Activated gamma-delta T cell treated with Interleukin-2 at 50 U/mL for 16 hours (primary cell): ENCODE measurements at regions not wholly inside any gene's neighbourhood (a gene's known extent, or its start where the extent isn't known, plus 50 kb on each side); places are given as distances from the start of the nearest gene placed in this dataset.

Experiments
- DNase-seq: peaks from one replicate; pipeline ENCODE4 v3.0.0-alpha.2; 2020

GRCh38 chr22:46067159-46068111 is 82.9 kb upstream of the PPARA start:
- DNase-seq, result no peak

- no peak for DNase-seq
Measured at GRCh38 chr22:46068181-46068592, 82.1 kb upstream of the PPARA start.

DNA sequence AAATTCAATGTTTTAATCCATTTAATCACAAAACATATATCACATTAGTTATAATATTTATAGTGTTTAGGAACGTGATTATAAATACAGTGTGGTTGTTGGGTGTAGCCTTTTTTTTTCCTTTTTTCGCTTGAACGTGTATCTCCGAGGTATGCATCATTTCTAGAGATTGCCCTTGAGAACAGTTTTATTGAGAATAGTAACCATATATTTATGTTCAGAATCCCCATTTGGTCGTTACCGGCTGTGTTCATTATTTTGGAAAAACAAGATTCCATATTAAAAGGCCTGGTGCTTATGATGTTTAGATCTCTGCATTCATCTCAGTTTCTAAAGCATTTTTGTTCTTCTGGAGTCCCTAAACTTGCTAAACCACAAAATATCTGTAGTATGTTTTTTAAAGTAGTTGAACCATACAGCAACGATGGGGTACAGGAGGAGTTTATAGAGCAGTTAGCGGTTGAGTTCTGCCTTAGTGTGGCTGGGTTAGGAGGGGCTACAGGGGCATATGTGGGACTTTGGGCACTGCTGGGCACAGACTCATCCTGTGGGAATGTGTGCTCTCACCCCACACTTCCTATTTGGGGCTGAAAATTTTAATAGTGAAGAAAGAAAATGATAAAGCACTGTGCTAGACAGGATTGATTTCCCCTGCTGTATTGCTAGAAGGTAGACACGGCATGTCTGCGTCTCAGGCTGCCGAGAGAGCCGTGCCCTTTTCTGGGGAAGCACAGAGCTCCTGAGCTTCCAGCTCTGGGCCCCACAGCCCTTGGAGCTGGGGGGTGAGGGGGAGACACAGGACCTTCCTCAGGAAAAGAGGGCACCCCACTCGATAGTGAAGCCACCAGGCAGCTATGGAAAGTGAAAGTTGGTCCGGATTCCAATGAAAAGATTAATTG is 81.5 kb upstream of the PPARA start:
- no peak for DNase-seq

DNA sequence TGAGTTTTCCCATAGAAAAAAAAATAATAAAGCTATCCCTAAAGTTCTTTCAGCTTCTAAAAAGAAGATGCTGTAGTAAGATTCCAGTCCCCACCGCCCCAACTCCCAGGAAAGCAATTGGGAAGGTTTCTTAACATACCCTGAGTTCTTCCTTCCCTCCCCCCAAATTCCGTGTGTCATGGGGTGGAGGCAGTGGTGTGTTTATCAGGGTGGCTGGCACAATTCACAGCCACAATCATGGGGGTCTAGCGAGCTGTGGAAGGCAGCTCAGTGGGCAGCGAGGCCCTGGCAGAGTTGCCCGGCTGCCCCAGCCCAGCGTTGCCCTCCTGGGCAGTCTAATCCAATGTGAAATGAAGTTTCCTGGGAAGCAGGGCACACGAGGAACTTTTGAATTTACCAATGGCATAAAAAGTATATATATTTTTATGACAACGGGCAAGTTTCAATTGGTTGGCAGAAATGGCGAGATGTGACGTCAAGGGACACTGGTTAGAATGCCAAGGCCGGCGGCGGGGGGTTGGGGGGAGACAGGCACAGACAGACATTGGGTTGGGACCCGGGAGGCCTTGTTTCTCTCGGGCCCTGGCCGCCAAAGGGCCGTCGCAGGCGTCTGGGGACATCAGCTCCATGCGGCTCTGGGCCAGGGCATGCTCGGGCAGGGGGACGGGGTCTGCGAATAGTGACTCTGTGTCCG is 80.7 kb upstream of the PPARA start:
- DNase-seq, result no peak

DNA sequence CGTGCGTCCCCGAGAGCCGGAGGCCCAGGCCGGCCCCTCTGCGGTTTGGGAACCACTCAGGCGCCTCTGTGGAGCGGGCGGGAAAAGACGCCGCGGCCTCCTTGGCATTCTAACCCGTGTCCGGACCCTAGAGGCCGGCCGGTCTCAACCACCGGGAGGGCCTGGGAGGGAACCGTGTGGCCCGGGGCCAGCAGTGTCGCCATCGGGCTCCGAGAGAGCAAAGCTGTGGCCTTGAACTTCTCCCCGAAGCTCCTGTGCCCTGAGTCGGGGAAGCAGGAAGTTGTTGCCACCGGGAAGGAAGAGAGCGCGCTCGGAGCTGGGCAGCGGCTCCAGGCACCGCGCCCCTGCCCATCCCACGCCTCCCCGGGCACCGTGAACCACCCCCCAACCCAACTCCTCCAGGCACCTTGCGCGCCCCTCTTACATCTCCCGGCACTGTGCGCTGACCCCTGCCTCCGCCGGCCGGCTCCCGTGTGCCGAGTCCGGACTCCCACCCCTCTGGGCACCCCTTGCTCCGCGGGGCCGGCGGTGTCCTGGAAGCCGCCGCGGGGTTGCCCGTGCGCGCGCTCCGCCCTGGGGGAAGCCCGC is 80.0 kb upstream of the PPARA start:
- DNase-seq, result no peak

DNA sequence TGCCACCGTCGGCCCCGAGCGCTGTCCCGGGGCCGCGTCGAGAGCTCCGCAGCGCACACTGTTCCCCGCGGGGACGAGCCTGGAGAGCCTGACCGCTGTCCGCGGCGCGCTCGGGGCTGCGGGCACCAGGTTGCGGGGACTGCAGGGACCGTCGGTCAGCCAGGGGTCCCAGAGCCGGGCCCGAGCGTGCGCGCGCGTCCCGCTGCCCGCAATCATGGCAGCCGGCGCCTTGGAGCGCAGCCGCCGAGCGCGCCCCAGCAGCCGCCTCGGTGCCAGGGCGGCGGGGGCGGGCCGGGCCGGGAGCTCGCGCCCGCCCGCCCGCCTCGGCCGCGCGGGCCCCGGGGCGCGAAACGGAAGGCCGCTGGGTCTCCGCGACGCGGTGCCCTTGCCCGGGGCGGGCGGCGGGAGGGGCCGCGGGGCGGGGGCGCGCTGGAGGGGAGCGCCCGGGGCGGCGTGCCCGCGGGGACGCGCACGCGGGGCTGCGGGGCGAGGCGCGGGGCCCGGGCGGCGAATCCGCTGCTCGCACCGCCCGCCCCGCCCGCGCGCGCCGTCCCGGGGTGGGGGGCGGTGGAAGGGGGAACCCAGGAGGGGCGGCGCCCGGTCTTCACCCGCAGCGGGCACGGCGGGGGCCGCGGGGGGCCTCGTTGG is 79.4 kb upstream of the PPARA start:
- DNase-seq, result no peak

DNA sequence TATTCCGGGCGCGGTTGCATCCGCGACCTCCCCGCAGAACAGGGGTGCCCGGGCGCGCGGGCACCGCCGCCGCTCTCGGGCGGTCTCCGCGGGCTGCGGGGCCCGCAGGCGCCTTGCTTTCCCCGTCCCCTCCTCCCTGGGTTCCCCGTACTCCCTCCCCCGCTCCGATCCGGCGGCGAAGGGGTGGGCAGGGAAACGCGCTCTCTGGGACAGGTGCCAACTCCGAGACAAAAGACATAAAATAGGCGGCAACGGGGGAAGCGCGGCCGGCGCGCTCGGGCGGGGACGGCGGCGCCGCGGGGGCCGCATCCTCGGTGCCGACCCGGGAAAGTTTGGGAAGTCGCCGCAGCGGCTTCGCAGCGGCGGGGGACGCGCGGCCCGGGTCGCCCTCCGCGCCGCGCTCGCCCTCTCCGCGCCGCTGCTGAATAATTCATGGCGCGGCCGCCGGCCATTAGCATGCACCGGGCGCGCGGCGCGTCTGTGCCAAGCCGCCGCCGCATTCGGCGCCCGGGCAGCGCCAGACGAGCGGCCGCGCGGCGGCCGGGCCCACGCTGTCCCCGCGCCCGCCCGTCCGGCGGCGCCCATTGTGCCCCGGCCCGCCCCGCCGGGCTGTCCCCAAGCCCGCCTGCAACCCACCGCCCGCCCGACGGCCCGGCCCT is 78.7 kb upstream of the PPARA start:
- DNase-seq, result peak; percentile 38

GRCh38 chr22:46072110-46072881 is 78.0 kb upstream of the PPARA start:
- DNase-seq, result no peak

DNA sequence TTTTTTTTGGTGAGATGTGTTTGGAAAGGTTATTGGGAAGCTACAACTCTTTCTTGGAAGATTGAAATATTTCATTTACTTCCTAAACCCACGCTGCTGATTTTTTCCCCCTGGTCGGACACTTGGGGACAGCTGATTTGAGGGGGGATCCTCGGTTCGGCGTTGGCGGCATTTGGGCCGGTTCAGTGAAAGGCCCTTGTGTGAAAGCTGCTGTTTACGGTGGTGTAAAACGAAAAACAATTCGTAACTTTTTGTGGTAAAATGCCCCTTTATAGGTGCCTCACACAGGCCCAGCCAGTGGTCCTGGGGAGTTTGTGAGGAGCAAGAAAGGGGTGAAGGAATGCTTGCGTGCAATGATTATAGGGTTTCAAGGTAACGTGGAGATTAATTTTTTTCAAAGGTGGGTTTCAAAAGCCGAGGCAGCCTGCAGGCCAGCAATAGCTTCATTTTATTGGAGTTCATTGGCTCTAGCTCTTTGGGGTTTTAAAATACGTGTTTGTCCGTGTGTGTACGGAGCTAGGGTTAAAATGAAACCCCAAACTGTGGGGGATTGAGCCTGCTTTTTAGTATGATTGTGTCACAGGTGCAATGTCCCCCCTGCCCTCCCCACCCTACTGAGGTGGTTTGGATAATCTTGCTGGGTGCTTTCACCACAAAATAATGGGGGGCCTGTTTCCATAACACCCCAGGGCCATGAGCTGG is 77.2 kb upstream of the PPARA start:
- no peak for DNase-seq

GRCh38 chr22:46073683-46074504 is 76.4 kb upstream of the PPARA start:
- no peak for DNase-seq

DNA sequence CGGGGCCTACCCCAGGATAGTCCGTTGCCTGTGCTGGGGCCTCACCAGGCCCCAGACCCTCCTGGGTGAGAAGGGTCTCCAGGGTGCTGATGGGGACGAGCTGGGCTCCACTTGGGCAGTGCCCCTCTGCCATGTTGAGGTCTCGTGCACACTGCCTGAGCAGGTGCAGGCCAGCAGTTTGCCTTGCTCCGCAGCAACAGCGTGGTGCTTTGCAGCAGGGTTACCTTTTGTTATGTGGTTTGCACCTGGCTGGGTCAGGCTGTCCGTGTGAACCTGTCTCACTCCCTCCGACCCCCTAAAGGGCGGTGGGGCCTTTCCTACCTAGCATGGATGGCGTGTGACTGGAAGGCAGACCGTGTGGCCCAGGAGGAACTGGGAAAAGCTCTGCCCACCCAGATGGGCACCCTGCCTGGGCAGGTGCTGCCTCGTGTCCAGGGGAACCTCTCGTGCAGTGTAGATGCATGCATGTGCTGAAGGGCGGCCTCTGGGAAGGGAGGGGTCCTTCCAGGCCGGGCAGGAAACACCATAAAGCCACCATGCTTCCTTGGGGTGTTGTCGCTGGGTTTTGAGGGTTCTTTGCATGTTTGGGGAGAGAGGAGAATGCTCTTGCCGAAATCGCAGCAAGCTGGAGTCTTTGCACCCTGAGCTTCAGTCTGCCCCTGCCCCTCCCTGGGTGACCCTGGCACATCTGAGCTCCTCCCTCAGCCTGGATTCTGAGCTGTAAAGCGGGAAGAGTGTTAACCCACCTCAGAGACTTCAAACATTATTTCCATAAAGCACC is 75.4 kb upstream of the PPARA start:
- DNase-seq, result no peak

GRCh38 chr22:46075764-46076531 is 74.4 kb upstream of the PPARA start:
- DNase-seq, result no peak

DNA sequence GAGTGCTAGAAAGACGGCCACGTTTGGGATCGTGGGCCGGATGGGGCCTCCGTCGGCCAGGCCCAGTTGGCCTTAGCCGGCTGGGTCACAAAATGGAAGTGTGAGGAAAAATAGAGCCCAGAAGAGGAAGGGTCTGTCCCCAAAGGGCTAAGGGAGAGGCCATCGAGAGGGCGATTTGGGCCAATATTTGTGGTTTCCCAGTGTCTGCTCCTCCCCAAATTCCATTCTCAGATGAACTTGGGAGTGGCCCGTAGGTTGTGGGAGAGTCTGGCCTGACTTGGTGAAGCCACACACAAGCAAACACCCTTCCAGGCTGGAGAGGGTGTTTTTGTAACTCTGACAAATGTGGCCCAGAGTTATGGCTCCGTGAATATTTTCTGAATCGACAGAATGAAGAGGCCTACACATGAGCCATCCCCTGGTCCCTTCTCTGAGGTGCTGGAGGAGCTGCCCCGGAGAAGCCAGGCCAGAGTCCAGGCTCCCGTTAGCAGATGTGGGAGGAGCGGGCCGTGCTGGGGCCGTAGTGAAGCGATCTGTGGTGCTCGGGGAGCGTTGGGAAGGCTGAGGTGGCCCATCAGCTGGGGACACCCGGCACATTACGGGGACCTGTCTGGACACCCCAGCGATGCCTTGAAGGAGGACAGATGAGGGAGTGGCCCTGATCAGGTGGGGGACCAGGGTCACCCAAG is 73.5 kb upstream of the PPARA start:
- DNase-seq, result no peak

DNA sequence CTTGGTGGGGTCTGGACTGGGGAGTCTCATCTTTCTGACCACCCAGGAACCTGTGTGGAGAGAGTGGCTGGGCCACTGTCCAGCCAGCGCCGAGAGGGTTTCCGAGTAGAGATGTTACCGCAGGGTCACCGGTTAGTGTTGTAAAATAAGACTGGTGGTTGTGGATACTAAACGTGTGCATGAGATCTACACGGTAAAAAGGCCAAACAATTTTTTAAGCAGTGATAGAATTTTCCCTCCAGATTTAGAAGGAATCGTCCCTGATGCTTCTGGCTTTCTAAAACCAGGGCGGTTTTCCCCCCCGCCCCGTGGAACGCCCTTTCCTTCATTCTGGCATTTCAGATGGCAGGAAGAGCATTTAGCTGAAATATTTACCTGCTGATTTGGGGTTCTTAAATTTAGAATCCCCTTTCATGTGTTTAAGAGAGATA is 72.6 kb upstream of the PPARA start:
- no peak for DNase-seq

DNA sequence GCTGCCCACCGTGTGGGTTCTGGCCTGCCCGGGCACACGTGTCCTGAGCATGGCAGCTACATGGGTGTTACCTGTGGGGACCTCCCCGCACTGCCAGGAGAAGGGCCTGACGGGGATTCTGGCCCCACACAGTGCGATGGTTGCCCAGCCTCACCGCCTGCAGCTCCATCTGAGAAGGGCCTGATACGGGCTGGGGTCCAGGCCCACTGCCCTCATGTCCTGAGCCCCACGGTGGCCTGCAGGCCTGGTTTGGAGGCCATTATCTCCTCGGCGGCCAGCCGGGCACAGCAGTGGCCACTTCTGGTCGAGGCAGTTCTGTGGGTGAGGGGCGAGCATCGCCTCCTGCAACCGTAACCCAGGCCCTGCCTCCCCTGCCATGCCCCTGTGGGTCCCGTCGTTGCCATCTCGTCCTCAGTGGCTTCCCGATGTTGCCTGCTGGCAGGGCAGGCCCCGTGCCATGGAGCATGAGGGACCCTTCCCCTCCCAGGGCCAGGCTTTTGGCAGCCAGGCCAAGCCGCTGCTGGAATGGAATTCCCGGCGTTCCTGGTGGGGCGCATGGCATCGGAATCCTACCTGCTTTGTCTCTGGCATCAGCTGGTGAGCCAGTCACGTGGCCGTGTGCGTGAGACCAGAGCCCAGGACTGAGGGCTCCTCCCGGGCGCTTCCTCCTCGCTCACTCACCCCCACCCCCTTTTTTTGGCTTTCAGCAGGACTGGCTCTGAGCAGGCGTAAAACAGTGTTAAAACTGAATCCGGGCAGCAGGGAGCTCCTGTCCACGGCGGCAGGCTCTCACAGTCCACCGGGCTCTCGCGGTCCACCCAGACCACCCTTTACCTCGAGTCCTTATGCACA is 71.9 kb upstream of the PPARA start:
- DNase-seq, result no peak
